ENCODE measurements at regions not wholly inside any gene's neighbourhood (a gene's known extent, or its start where the extent isn't known, plus 50 kb on each side); places are given as distances from the start of the nearest gene placed in this dataset.
A peak's percentile ranks its signal among the peaks of the same experiment; 100 is the strongest.

GRCh38 chr21:38165466-38166172 is 91.2 kb upstream of the KCNJ15 start:
- DNase-seq: peak; percentile 23

- DNase-seq: no peak
Observed at GRCh38 chr21:38166173-38166535, 90.6 kb upstream of the KCNJ15 start.

- no peak for DNase-seq
Observed at GRCh38 chr21:38167345-38167744, 89.4 kb upstream of the KCNJ15 start.

- peak; percentile 13 for DNase-seq
Observed at GRCh38 chr21:38170283-38170682, 86.5 kb upstream of the KCNJ15 start.

- no peak for DNase-seq
Observed at GRCh38 chr21:38170704-38171682, 85.8 kb upstream of the KCNJ15 start.

- no peak for DNase-seq
Observed at GRCh38 chr21:38171723-38172344, 85.0 kb upstream of the KCNJ15 start.

GRCh38 chr21:38173276-38174035 is 83.3 kb upstream of the KCNJ15 start:
- no peak for DNase-seq

- no peak for DNase-seq
Observed at GRCh38 chr21:38175306-38175705, 81.5 kb upstream of the KCNJ15 start.

GRCh38 chr21:38177919-38178652 is 78.7 kb upstream of the KCNJ15 start:
- no peak for DNase-seq

- no peak for DNase-seq
Observed at GRCh38 chr21:38178653-38179470, 77.9 kb upstream of the KCNJ15 start.

GRCh38 chr21:38179511-38179910 is 77.3 kb upstream of the KCNJ15 start:
- DNase-seq: no peak

GRCh38 chr21:38181096-38181495 is 75.7 kb upstream of the KCNJ15 start:
- no peak for DNase-seq

- no peak for DNase-seq
Observed at GRCh38 chr21:38182370-38182985, 74.3 kb upstream of the KCNJ15 start.

GRCh38 chr21:38183961-38184360 is 72.8 kb upstream of the KCNJ15 start:
- DNase-seq: no peak

- no peak for DNase-seq
Observed at GRCh38 chr21:38186661-38187270, 70.0 kb upstream of the KCNJ15 start.

GRCh38 chr21:38188037-38188436 is 68.8 kb upstream of the KCNJ15 start:
- no peak for DNase-seq

GRCh38 chr21:38196036-38196435 is 60.8 kb upstream of the KCNJ15 start:
- no peak for DNase-seq

GRCh38 chr21:38202811-38203210 is 54.0 kb upstream of the KCNJ15 start:
- no peak for DNase-seq

- DNase-seq: no peak
Observed at GRCh38 chr21:38203229-38203628, 53.6 kb upstream of the KCNJ15 start.

GRCh38 chr21:38205940-38206339 is 50.9 kb upstream of the KCNJ15 start:
- DNase-seq: no peak
